Hepatocyte (in vitro differentiated cells): ENCODE measurements at regions not wholly inside any gene's neighbourhood (a gene's known extent, or its start where the extent isn't known, plus 50 kb on each side); places are given as distances from the start of the nearest gene placed in this dataset.

Source experiments
- DNase-seq: peaks from one replicate; pipeline ENCODE4 v3.0.0-alpha.2; 2016; ENCODE audit warnings: low spot score
- H2AFZ ChIP-seq: fragments of 200-600 bp; sonication (generic); 2 replicates; pipeline ENCODE4 v1.6.0; 2016; ENCODE audit warnings: antibody characterized with exemption, mild to moderate bottlenecking
- H3K27ac ChIP-seq: fragments of 200-600 bp; sonication (generic); 2 replicates; pipeline ENCODE4 v1.5.1; 2016; ENCODE audit warnings: mild to moderate bottlenecking
- H3K27me3 ChIP-seq: fragments of 200-600 bp; sonication (generic); 2 replicates; pipeline ENCODE4 v1.6.1; 2016
- H3K36me3 ChIP-seq: fragments of 200-600 bp; sonication (generic); replicated peaks from 2 replicates; pipeline ENCODE4 v1.5.1; 2016; ENCODE audit warnings: low read depth; ENCODE audit not compliant: insufficient read depth
- H3K4me1 ChIP-seq: fragments of 200-600 bp; sonication (generic); 2 replicates; pipeline ENCODE4 v1.5.1; 2016; ENCODE audit warnings: mild to moderate bottlenecking, moderate library complexity; ENCODE audit not compliant: insufficient read depth
- H3K4me2 ChIP-seq: fragments of 200-600 bp; sonication (generic); 2 replicates; pipeline ENCODE4 v1.6.0; 2016
- H3K4me3 ChIP-seq: fragments of 200-600 bp; sonication (generic); 2 replicates; pipeline ENCODE4 v1.5.1; 2016; ENCODE audit warnings: mild to moderate bottlenecking
- H3K79me2 ChIP-seq: fragments of 200-600 bp; sonication (generic); 2 replicates; pipeline ENCODE4 v1.6.0; 2017; ENCODE audit warnings: mild to moderate bottlenecking
- H3K9me2 ChIP-seq: fragments of 200-600 bp; sonication (generic); replicated peaks from 2 replicates; pipeline ENCODE4 v1.6.0; 2017; ENCODE audit warnings: mild to moderate bottlenecking; ENCODE audit not compliant: insufficient read depth
- H3K9me3 ChIP-seq: fragments of 200-600 bp; sonication (generic); 2 replicates; pipeline ENCODE4 v1.5.1; 2016; ENCODE audit warnings: low read depth, mild to moderate bottlenecking
- H4K20me1 ChIP-seq: fragments of 200-600 bp; sonication (generic); 2 replicates; pipeline ENCODE4 v1.6.0; 2016; ENCODE audit warnings: mild to moderate bottlenecking; ENCODE audit not compliant: insufficient read depth, poor library complexity, severe bottlenecking
- CTCF ChIP-seq: fragments of 200-600 bp; sonication (generic); IDR thresholded peaks from 2 replicates; pipeline ENCODE4 v1.5.1; 2016; ENCODE audit warnings: antibody characterized with exemption, mild to moderate bottlenecking; ENCODE audit not compliant: poor library complexity
- EZH2 ChIP-seq: fragments of 200-600 bp; sonication (generic); IDR thresholded peaks from 2 replicates; pipeline ENCODE4 v1.6.1; 2016; ENCODE audit warnings: antibody characterized with exemption, mild to moderate bottlenecking, borderline replicate concordance
- EZH2phosphoT487 ChIP-seq: fragments of 200-600 bp; sonication (generic); IDR thresholded peaks from one replicate; pipeline ENCODE4 v1.6.1; 2018; ENCODE audit warnings: antibody characterized with exemption, mild to moderate bottlenecking, low read depth, moderate library complexity; ENCODE audit not compliant: unreplicated experiment, severe bottlenecking
- WGBS: methylation state at CpG from one replicate; pipeline ENCODE4 v1.1.6; 2016; ENCODE audit warnings: low lambda C conversion rate; ENCODE audit errors: missing lambda C conversion rate; 5-methylcytosine and 5-hydroxymethylcytosine counted together

- Histone ChIP-seq H3K4me1 (no peaks in the 10 kb centered on the region), H3K27ac (no peak overlapping the region), H2AFZ (no peak overlapping the region), H3K4me2 (no peak overlapping the region), H3K9me2 (no peaks in the 10 kb centered on the region), H3K36me3 (no peaks in the 10 kb centered on the region), H3K4me3 (no peak overlapping the region), H3K9me3 (no peaks in the 10 kb centered on the region), H3K27me3 (no peaks in the 10 kb centered on the region), H3K79me2 (no peaks in the 10 kb centered on the region), H4K20me1 (no peaks in the 10 kb centered on the region)
- WGBS, result 85% methylated on average over 6 of the region's 6 CpGs
- no peak for DNase-seq
- no peak for TF ChIP-seq CTCF
- no peak for TF ChIP-seq EZH2
- no peak for TF ChIP-seq EZH2phosphoT487
These were observed 577.7 kb upstream of the NOVA1 start for GRCh38 chr14:27175489-27175888.

DNA sequence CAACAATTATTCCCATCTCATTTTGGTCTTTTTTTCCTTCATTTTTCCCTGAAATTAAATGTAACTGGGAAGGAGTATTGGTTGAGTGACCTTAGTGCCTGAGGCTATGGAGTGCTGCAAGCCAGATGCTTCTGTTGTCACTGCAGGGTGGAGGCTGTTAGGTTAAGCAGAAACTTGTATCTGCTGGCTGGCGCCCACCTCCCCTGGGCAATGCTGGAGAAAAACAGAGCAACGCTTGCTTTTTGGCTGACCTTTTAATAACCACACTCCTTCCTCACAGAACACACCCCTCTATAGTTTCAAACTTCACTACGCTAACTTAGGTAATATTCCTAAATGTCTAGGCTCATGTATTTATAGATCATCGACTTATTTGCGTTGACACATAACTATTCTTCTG is 583.5 kb upstream of the NOVA1 start:
- H4K20me1 ChIP-seq, result no peaks in the 10 kb centered on the region
- TF ChIP-seq CTCF (no peak), EZH2phosphoT487 (no peak), EZH2 (no peak)
- H3K79me2 ChIP-seq, result no peaks in the 10 kb centered on the region
- H2AFZ ChIP-seq, result no peak overlapping the region
- no peak overlapping the region for H3K27ac ChIP-seq
- no peak for DNase-seq
- no peaks in the 10 kb centered on the region for H3K36me3 ChIP-seq
- H3K4me2 ChIP-seq, result no peak overlapping the region
- no peak overlapping the region for H3K4me3 ChIP-seq
- H3K4me1 ChIP-seq, result no peaks in the 10 kb centered on the region
- no peaks in the 10 kb centered on the region for H3K9me2 ChIP-seq
- no peaks in the 10 kb centered on the region for H3K27me3 ChIP-seq
- 83% methylated on average over 5 of the region's 5 CpGs for WGBS
- no peaks in the 10 kb centered on the region for H3K9me3 ChIP-seq

- H3K9me3 ChIP-seq, result no peaks in the 10 kb centered on the region
- no peak overlapping the region for H2AFZ ChIP-seq
- no peak overlapping the region for H3K27ac ChIP-seq
- DNase-seq, result no peak
- no peaks in the 10 kb centered on the region for H4K20me1 ChIP-seq
- H3K4me1 ChIP-seq, result no peaks in the 10 kb centered on the region
- no peaks in the 10 kb centered on the region for H3K36me3 ChIP-seq
- no peaks in the 10 kb centered on the region for H3K9me2 ChIP-seq
- no peaks in the 10 kb centered on the region for H3K79me2 ChIP-seq
- H3K4me2 ChIP-seq, result no peak overlapping the region
- H3K27me3 ChIP-seq, result no peaks in the 10 kb centered on the region
- no peak overlapping the region for H3K4me3 ChIP-seq
- no peak for TF ChIP-seq CTCF
- no peak for TF ChIP-seq EZH2
- no peak for TF ChIP-seq EZH2phosphoT487
- 76% methylated on average over 4 of the region's 4 CpGs for WGBS
These were observed 586.6 kb upstream of the NOVA1 start for GRCh38 chr14:27184427-27184826.

DNA sequence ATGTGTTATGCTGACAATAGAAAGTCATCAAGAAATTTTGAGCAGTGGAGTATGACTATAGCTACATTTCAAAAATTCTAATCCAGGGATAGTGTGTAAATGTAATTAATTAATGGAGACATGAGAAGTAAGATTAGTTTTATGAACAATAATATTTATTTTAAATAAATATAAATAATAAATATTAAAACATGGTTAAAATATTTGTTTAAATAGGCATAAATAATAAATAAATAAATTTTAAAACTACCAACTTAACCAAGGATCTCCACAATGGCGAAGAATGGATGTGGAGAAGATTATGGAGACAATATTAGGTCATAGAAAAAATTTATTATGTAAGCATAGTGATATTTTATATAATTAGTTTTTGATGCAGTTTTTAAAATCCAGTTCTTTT is 588.2 kb upstream of the NOVA1 start:
- Histone ChIP-seq H3K4me1 (no peaks in the 10 kb centered on the region), H3K4me3 (no peak overlapping the region), H3K9me3 (no peaks in the 10 kb centered on the region), H3K79me2 (no peaks in the 10 kb centered on the region), H3K36me3 (no peaks in the 10 kb centered on the region), H3K27me3 (no peaks in the 10 kb centered on the region), H2AFZ (no peak overlapping the region), H3K9me2 (no peaks in the 10 kb centered on the region), H4K20me1 (no peaks in the 10 kb centered on the region), H3K27ac (no peak overlapping the region), H3K4me2 (no peak overlapping the region)
- 79% methylated on average over 1 of the region's 1 CpG for WGBS
- no peak for DNase-seq
- TF ChIP-seq EZH2phosphoT487 (no peak), EZH2 (no peak), CTCF (no peak)
